Osteocyte (in vitro differentiated cells): ENCODE measurements at regions not wholly inside any gene's neighbourhood (a gene's known extent, or its start where the extent isn't known, plus 50 kb on each side); places are given as distances from the start of the nearest gene placed in this dataset.

ENCODE experiments used
- DNase-seq: peaks from one replicate; pipeline ENCODE4 v3.0.0; 2021; ENCODE audit warnings: mixed read lengths; ENCODE audit not compliant: unreplicated experiment; ENCODE audit errors: extremely low spot score
- H3K27ac Mint-ChIP-seq: one replicate; pipeline ENCODE4 v1.8.0; 2021; ENCODE audit warnings: mild to moderate bottlenecking, mixed read lengths; ENCODE audit not compliant: unreplicated experiment
- H3K27me3 Mint-ChIP-seq: one replicate; pipeline ENCODE4 v1.8.0; 2021; ENCODE audit warnings: mixed read lengths; ENCODE audit not compliant: unreplicated experiment
- H3K36me3 Mint-ChIP-seq: one replicate; pipeline ENCODE4 v1.8.0; 2021; ENCODE audit warnings: mixed read lengths; ENCODE audit not compliant: unreplicated experiment
- H3K4me1 Mint-ChIP-seq: one replicate; pipeline ENCODE4 v1.8.0; 2021; ENCODE audit warnings: mixed read lengths; ENCODE audit not compliant: unreplicated experiment
- H3K4me3 Mint-ChIP-seq: one replicate; pipeline ENCODE4 v1.8.0; 2021; ENCODE audit warnings: mild to moderate bottlenecking, moderate library complexity, mixed read lengths; ENCODE audit not compliant: unreplicated experiment
- H3K9me3 Mint-ChIP-seq: one replicate; pipeline ENCODE4 v1.8.0; 2021; ENCODE audit warnings: mixed read lengths; ENCODE audit not compliant: unreplicated experiment
- CTCF ChIP-seq: fragments of 200-600 bp; sonication (generic); IDR thresholded peaks from 2 replicates; pipeline ENCODE4 v1.5.0; 2021; ENCODE audit warnings: antibody characterized with exemption, mild to moderate bottlenecking, moderate library complexity

GRCh38 chr20:39132511-39132910 lies 170.4 kb downstream of the DHX35 start:
- Mint-ChIP-seq H3K4me3 (no peak overlapping the region), H3K27ac (no peak overlapping the region), H3K9me3 (no peaks in the 10 kb centered on the region), H3K4me1 (no peaks in the 10 kb centered on the region), H3K36me3 (no peaks in the 10 kb centered on the region), H3K27me3 (peaks cover 5% of the 10 kb centered on the region)
- no peak for DNase-seq
- no peak for TF ChIP-seq CTCF

- Mint-ChIP-seq H3K4me3 (no peak overlapping the region), H3K9me3 (no peaks in the 10 kb centered on the region), H3K4me1 (no peaks in the 10 kb centered on the region), H3K27ac (no peak overlapping the region), H3K27me3 (peaks cover 5% of the 10 kb centered on the region), H3K36me3 (no peaks in the 10 kb centered on the region)
- no peak for TF ChIP-seq CTCF
- no peak for DNase-seq
Measured at GRCh38 chr20:39132093-39132492, 169.9 kb downstream of the DHX35 start.

- no peak for TF ChIP-seq CTCF
- Mint-ChIP-seq H3K27me3 (peaks cover 5% of the 10 kb centered on the region), H3K4me3 (no peak overlapping the region), H3K36me3 (no peaks in the 10 kb centered on the region), H3K4me1 (no peaks in the 10 kb centered on the region), H3K9me3 (no peaks in the 10 kb centered on the region), H3K27ac (no peak overlapping the region)
- no peak for DNase-seq
Measured at GRCh38 chr20:39130627-39131026, 168.5 kb downstream of the DHX35 start.

GRCh38 chr20:39129523-39129922 lies 167.4 kb downstream of the DHX35 start:
- TF ChIP-seq CTCF = no peak
- Mint-ChIP-seq H3K9me3 (no peaks in the 10 kb centered on the region), H3K27me3 (peaks cover 5% of the 10 kb centered on the region), H3K4me3 (no peak overlapping the region), H3K36me3 (no peaks in the 10 kb centered on the region), H3K4me1 (no peaks in the 10 kb centered on the region), H3K27ac (no peak overlapping the region)
- no peak for DNase-seq

GRCh38 chr20:39124064-39124463 lies 161.9 kb downstream of the DHX35 start:
- Mint-ChIP-seq H3K4me3 (no peak overlapping the region), H3K9me3 (no peaks in the 10 kb centered on the region), H3K27ac (no peak overlapping the region), H3K4me1 (no peaks in the 10 kb centered on the region), H3K36me3 (no peaks in the 10 kb centered on the region), H3K27me3 (no peaks in the 10 kb centered on the region)
- DNase-seq = no peak
- no peak for TF ChIP-seq CTCF
